ENCODE measurements at regions not wholly inside any gene's neighbourhood (a gene's known extent, or its start where the extent isn't known, plus 50 kb on each side); places are given as distances from the start of the nearest gene placed in this dataset.

- no peak for DNase-seq (ENCODE audit: low read depth)
Measured at GRCh38 chr13:80599765-80600164, 258.8 kb upstream of the SPRY2 start.

GRCh38 chr13:80598189-80598588 lies 257.3 kb upstream of the SPRY2 start:
- DNase-seq (ENCODE audit: low read depth): no peak

- no peak for DNase-seq (ENCODE audit: low read depth)
Measured at GRCh38 chr13:80591976-80592740, 251.2 kb upstream of the SPRY2 start.

GRCh38 chr13:80590551-80590950 lies 249.6 kb upstream of the SPRY2 start:
- no peak for DNase-seq (ENCODE audit: low read depth)

- no peak for DNase-seq (ENCODE audit: low read depth)
Measured at GRCh38 chr13:80586356-80586755, 245.4 kb upstream of the SPRY2 start.

GRCh38 chr13:80585531-80585930 lies 244.6 kb upstream of the SPRY2 start:
- DNase-seq (ENCODE audit: low read depth): no peak

- no peak for DNase-seq (ENCODE audit: low read depth)
Measured at GRCh38 chr13:80584785-80585184, 243.9 kb upstream of the SPRY2 start.

- no peak for DNase-seq (ENCODE audit: low read depth)
Measured at GRCh38 chr13:80584306-80584705, 243.4 kb upstream of the SPRY2 start.

- no peak for DNase-seq (ENCODE audit: low read depth)
Measured at GRCh38 chr13:80577926-80578670, 237.2 kb upstream of the SPRY2 start.

GRCh38 chr13:80577285-80577684 lies 236.4 kb upstream of the SPRY2 start:
- no peak for DNase-seq (ENCODE audit: low read depth)

GRCh38 chr13:80574113-80574850 lies 233.4 kb upstream of the SPRY2 start:
- DNase-seq (ENCODE audit: low read depth): no peak

GRCh38 chr13:80572923-80573316 lies 232.0 kb upstream of the SPRY2 start:
- no peak for DNase-seq (ENCODE audit: low read depth)

- no peak for DNase-seq (ENCODE audit: low read depth)
Measured at GRCh38 chr13:80572308-80572922, 231.5 kb upstream of the SPRY2 start.

GRCh38 chr13:80571346-80572307 lies 230.7 kb upstream of the SPRY2 start:
- no peak for DNase-seq (ENCODE audit: low read depth)

- no peak for DNase-seq (ENCODE audit: low read depth)
Measured at GRCh38 chr13:80563439-80563838, 222.5 kb upstream of the SPRY2 start.

- DNase-seq (ENCODE audit: low read depth): no peak
Measured at GRCh38 chr13:80562433-80563156, 221.7 kb upstream of the SPRY2 start.

- no peak for DNase-seq (ENCODE audit: low read depth)
Measured at GRCh38 chr13:80560609-80561008, 219.7 kb upstream of the SPRY2 start.

GRCh38 chr13:80559944-80560343 lies 219.0 kb upstream of the SPRY2 start:
- DNase-seq (ENCODE audit: low read depth): no peak

GRCh38 chr13:80558074-80558473 lies 217.1 kb upstream of the SPRY2 start:
- no peak for DNase-seq (ENCODE audit: low read depth)
